Body of pancreas (tissue), 4 donors: ENCODE measurements at regions not wholly inside any gene's neighbourhood (a gene's known extent, or its start where the extent isn't known, plus 50 kb on each side); places are given as distances from the start of the nearest gene placed in this dataset.

Source experiments
- POLR2A ChIP-seq, 3 donors: fragments of 450-650 bp; IDR thresholded peaks; one replicate each; pipeline ENCODE4 v1.6.1; 2016; ENCODE audit warnings: antibody characterized with exemption in 3 of 3, mild to moderate bottlenecking in 2 of 3
- TF ChIP-seq, protein P1 (sequence below), 7 experiments: fragments of 450-650 bp in 4 of 7; fragments of 200-600 bp in 3 of 7; sonication (generic) in 3 of 7; IDR thresholded peaks; one replicate each; pipeline ENCODE4 v1.5.1; 2016 to 2019; ENCODE audit warnings: antibody characterized with exemption in 7 of 7

DNA sequence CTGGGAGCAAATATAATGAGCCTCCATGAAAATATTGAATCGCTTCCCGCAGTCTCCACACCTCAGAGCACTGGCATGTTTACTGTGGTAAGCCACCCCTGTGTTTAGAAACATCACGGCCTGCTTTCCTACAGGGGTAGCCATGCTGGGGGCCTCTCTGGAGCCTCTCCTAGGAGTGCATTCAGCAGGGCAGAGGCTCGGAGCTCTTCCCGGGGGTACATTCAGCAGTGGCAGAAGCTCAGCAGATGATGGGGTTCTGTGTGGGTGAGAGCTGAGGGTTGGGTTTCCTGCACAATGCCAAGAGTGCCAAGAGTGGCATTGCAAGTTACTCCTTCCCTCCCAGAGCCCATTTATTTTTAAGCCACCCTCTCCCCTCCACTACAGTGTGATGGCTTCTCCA, 386.6 kb downstream of the SEC14L1 start:
- TF ChIP-seq, protein P1, sequence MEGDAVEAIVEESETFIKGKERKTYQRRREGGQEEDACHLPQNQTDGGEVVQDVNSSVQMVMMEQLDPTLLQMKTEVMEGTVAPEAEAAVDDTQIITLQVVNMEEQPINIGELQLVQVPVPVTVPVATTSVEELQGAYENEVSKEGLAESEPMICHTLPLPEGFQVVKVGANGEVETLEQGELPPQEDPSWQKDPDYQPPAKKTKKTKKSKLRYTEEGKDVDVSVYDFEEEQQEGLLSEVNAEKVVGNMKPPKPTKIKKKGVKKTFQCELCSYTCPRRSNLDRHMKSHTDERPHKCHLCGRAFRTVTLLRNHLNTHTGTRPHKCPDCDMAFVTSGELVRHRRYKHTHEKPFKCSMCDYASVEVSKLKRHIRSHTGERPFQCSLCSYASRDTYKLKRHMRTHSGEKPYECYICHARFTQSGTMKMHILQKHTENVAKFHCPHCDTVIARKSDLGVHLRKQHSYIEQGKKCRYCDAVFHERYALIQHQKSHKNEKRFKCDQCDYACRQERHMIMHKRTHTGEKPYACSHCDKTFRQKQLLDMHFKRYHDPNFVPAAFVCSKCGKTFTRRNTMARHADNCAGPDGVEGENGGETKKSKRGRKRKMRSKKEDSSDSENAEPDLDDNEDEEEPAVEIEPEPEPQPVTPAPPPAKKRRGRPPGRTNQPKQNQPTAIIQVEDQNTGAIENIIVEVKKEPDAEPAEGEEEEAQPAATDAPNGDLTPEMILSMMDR (IDR thresholded peaks at IDR 0.05): no peak
- TF ChIP-seq POLR2A (IDR thresholded peaks at IDR 0.05): no peak
